ENCODE measurements at regions not wholly inside any gene's neighbourhood (a gene's known extent, or its start where the extent isn't known, plus 50 kb on each side); places are given as distances from the start of the nearest gene placed in this dataset.
"Not testable (repeated sequence)": the region's sequence is repeated elsewhere in the genome, so short reads cannot be mapped to it uniquely, and the experiment has no call there.

- H3K4me3 ChIP-seq (ENCODE audit: low read length in 2 of 2) = no peak overlapping the region
- H3K27me3 ChIP-seq (ENCODE audit: insufficient read depth, low read length) = no peaks in the 10 kb centered on the region
- H3K27me3 Mint-ChIP-seq = peaks cover 0 to 4% of the 10 kb centered on the region in 2 donors
- no peak overlapping the region for H3K27ac ChIP-seq (ENCODE audit: low read depth, low read length)
- H3K27ac Mint-ChIP-seq = no peak overlapping the region
- H3K4me3 Mint-ChIP-seq = no peak overlapping the region
- no peaks in the 10 kb centered on the region for H3K4me1 Mint-ChIP-seq
- POLR2A ChIA-PET (ENCODE audit: partially characterized antibody) = no interaction called here
- H3K36me3 Mint-ChIP-seq = no peaks in the 10 kb centered on the region
- CTCF ChIA-PET (ENCODE audit: partially characterized antibody) = no interaction called here
- H3K9me3 Mint-ChIP-seq = peaks cover 0 to 5% (median 0%) of the 10 kb centered on the region in 8 donors
- H3K4me1 ChIP-seq (ENCODE audit: insufficient read depth, low read length) = no peaks in the 10 kb centered on the region
- intact Hi-C loops (cut with micrococcal nuclease) = no loop called here
- H3K36me3 ChIP-seq (ENCODE audit: insufficient read depth, low read length) = no peaks in the 10 kb centered on the region
- DNase-seq = no peak
- no peaks in the 10 kb centered on the region for H3K9me3 ChIP-seq (ENCODE audit: control insufficient read depth in 1 of 2, low read length in 2 of 2)
These were observed 511.3 kb downstream of the EDEM1 start for GRCh38 chr3:5698851-5699250.

GRCh38 chr3:5699313-5699712 lies 511.8 kb downstream of the EDEM1 start:
- intact Hi-C loops (cut with micrococcal nuclease) = no loop called here
- Histone ChIP-seq H3K27ac (ENCODE audit: low read depth, low read length) (no peak overlapping the region), H3K27me3 (ENCODE audit: insufficient read depth, low read length) (no peaks in the 10 kb centered on the region), H3K4me3 (ENCODE audit: low read length in 2 of 2) (no peak overlapping the region), H3K4me1 (ENCODE audit: insufficient read depth, low read length) (no peaks in the 10 kb centered on the region), H3K36me3 (ENCODE audit: insufficient read depth, low read length) (no peaks in the 10 kb centered on the region), H3K9me3 (ENCODE audit: control insufficient read depth in 1 of 2, low read length in 2 of 2) (no peaks in the 10 kb centered on the region)
- POLR2A ChIA-PET (ENCODE audit: partially characterized antibody) = no interaction called here
- CTCF ChIA-PET (ENCODE audit: partially characterized antibody) = no interaction called here
- Mint-ChIP-seq H3K27ac (no peak overlapping the region), H3K9me3 (peaks cover 0 to 5% (median 0%) of the 10 kb centered on the region in 8 donors), H3K4me3 (no peak overlapping the region), H3K27me3 (peaks cover 0 to 4% of the 10 kb centered on the region in 2 donors), H3K36me3 (no peaks in the 10 kb centered on the region), H3K4me1 (no peaks in the 10 kb centered on the region)
- DNase-seq = no peak

GRCh38 chr3:5699811-5700210 lies 512.3 kb downstream of the EDEM1 start:
- H3K27me3 Mint-ChIP-seq = peaks cover 0 to 4% of the 10 kb centered on the region in 2 donors
- ChIA-PET CTCF (ENCODE audit: partially characterized antibody) (no interaction called here), POLR2A (ENCODE audit: partially characterized antibody) (no interaction called here)
- no peaks in the 10 kb centered on the region for H3K9me3 ChIP-seq (ENCODE audit: control insufficient read depth in 1 of 2, low read length in 2 of 2)
- no peak overlapping the region for H3K4me3 ChIP-seq (ENCODE audit: low read length in 2 of 2)
- peaks cover 0 to 5% (median 0%) of the 10 kb centered on the region in 8 donors for H3K9me3 Mint-ChIP-seq
- no peaks in the 10 kb centered on the region for H3K36me3 Mint-ChIP-seq
- no peak overlapping the region for H3K4me3 Mint-ChIP-seq
- no peaks in the 10 kb centered on the region for H3K27me3 ChIP-seq (ENCODE audit: insufficient read depth, low read length)
- intact Hi-C loops (cut with micrococcal nuclease) = no loop called here
- H3K27ac Mint-ChIP-seq = no peak overlapping the region
- no peak overlapping the region for H3K27ac ChIP-seq (ENCODE audit: low read depth, low read length)
- H3K4me1 Mint-ChIP-seq = no peaks in the 10 kb centered on the region
- no peaks in the 10 kb centered on the region for H3K36me3 ChIP-seq (ENCODE audit: insufficient read depth, low read length)
- no peak for DNase-seq
- H3K4me1 ChIP-seq (ENCODE audit: insufficient read depth, low read length) = no peaks in the 10 kb centered on the region

GRCh38 chr3:5701005-5701404 lies 513.5 kb downstream of the EDEM1 start:
- H3K27me3 Mint-ChIP-seq; H3K27ac ChIP-seq (ENCODE audit: low read depth, low read length); H3K9me3 ChIP-seq (ENCODE audit: control insufficient read depth in 1 of 2, low read length in 2 of 2); H3K4me1 Mint-ChIP-seq; CTCF ChIA-PET (ENCODE audit: partially characterized antibody); H3K4me1 ChIP-seq (ENCODE audit: insufficient read depth, low read length); H3K4me3 Mint-ChIP-seq; H3K9me3 Mint-ChIP-seq; POLR2A ChIA-PET (ENCODE audit: partially characterized antibody); H3K4me3 ChIP-seq (ENCODE audit: low read length in 2 of 2); H3K27ac Mint-ChIP-seq; DNase-seq; intact Hi-C loops (cut with micrococcal nuclease); H3K36me3 Mint-ChIP-seq; H3K27me3 ChIP-seq (ENCODE audit: insufficient read depth, low read length); H3K36me3 ChIP-seq (ENCODE audit: insufficient read depth, low read length): not testable (repeated sequence)

- Histone ChIP-seq H3K4me3 (ENCODE audit: low read length in 2 of 2) (no peak overlapping the region), H3K36me3 (ENCODE audit: insufficient read depth, low read length) (no peaks in the 10 kb centered on the region), H3K27ac (ENCODE audit: low read depth, low read length) (no peak overlapping the region), H3K9me3 (ENCODE audit: control insufficient read depth in 1 of 2, low read length in 2 of 2) (no peaks in the 10 kb centered on the region), H3K27me3 (ENCODE audit: insufficient read depth, low read length) (no peaks in the 10 kb centered on the region), H3K4me1 (ENCODE audit: insufficient read depth, low read length) (no peaks in the 10 kb centered on the region)
- Mint-ChIP-seq H3K4me1 (no peaks in the 10 kb centered on the region), H3K4me3 (no peak overlapping the region), H3K27me3 (no peaks in the 10 kb centered on the region), H3K27ac (no peak overlapping the region), H3K9me3 (peaks cover 0 to 11% (median 4%) of the 10 kb centered on the region in 8 donors), H3K36me3 (no peaks in the 10 kb centered on the region)
- ChIA-PET POLR2A (ENCODE audit: partially characterized antibody) (no interaction called here), CTCF (ENCODE audit: partially characterized antibody) (no interaction called here)
- intact Hi-C loops (cut with micrococcal nuclease) = no loop called here
- no peak for DNase-seq
These were observed 520.3 kb downstream of the EDEM1 start for GRCh38 chr3:5707794-5708193.

- Mint-ChIP-seq H3K27me3 (no peaks in the 10 kb centered on the region), H3K27ac (no peak overlapping the region), H3K36me3 (no peaks in the 10 kb centered on the region), H3K9me3 (peaks cover 0 to 11% (median 4%) of the 10 kb centered on the region in 8 donors), H3K4me1 (no peaks in the 10 kb centered on the region), H3K4me3 (no peak overlapping the region)
- Histone ChIP-seq H3K4me3 (ENCODE audit: low read length in 2 of 2) (no peak overlapping the region), H3K27me3 (ENCODE audit: insufficient read depth, low read length) (no peaks in the 10 kb centered on the region), H3K4me1 (ENCODE audit: insufficient read depth, low read length) (no peaks in the 10 kb centered on the region), H3K9me3 (ENCODE audit: control insufficient read depth in 1 of 2, low read length in 2 of 2) (no peaks in the 10 kb centered on the region), H3K27ac (ENCODE audit: low read depth, low read length) (no peak overlapping the region), H3K36me3 (ENCODE audit: insufficient read depth, low read length) (no peaks in the 10 kb centered on the region)
- POLR2A ChIA-PET (ENCODE audit: partially characterized antibody) = no interaction called here
- intact Hi-C loops (cut with micrococcal nuclease) = no loop called here
- DNase-seq = no peak
- CTCF ChIA-PET (ENCODE audit: partially characterized antibody) = no interaction called here
These were observed 522.2 kb downstream of the EDEM1 start for GRCh38 chr3:5709714-5710113.

GRCh38 chr3:5710718-5711117 lies 523.2 kb downstream of the EDEM1 start:
- Mint-ChIP-seq H3K4me3 (no peak overlapping the region), H3K36me3 (no peaks in the 10 kb centered on the region), H3K4me1 (no peaks in the 10 kb centered on the region), H3K27me3 (no peaks in the 10 kb centered on the region), H3K27ac (no peak overlapping the region), H3K9me3 (peaks cover 0 to 11% (median 4%) of the 10 kb centered on the region in 8 donors)
- H3K9me3 ChIP-seq (ENCODE audit: control insufficient read depth in 1 of 2, low read length in 2 of 2) = no peaks in the 10 kb centered on the region
- DNase-seq = no peak
- H3K4me3 ChIP-seq (ENCODE audit: low read length in 2 of 2) = no peak overlapping the region
- intact Hi-C loops (cut with micrococcal nuclease) = no loop called here
- CTCF ChIA-PET (ENCODE audit: partially characterized antibody) = no interaction called here
- no peaks in the 10 kb centered on the region for H3K4me1 ChIP-seq (ENCODE audit: insufficient read depth, low read length)
- H3K36me3 ChIP-seq (ENCODE audit: insufficient read depth, low read length) = no peaks in the 10 kb centered on the region
- POLR2A ChIA-PET (ENCODE audit: partially characterized antibody) = no interaction called here
- H3K27me3 ChIP-seq (ENCODE audit: insufficient read depth, low read length) = no peaks in the 10 kb centered on the region
- no peak overlapping the region for H3K27ac ChIP-seq (ENCODE audit: low read depth, low read length)

GRCh38 chr3:5717254-5717653 lies 529.7 kb downstream of the EDEM1 start:
- Mint-ChIP-seq H3K36me3 (no peaks in the 10 kb centered on the region), H3K4me3 (no peak overlapping the region), H3K27ac (no peak overlapping the region), H3K9me3 (peaks cover 0 to 19% (median 12%) of the 10 kb centered on the region in 8 donors), H3K4me1 (no peaks in the 10 kb centered on the region), H3K27me3 (peaks cover 0 to 2% of the 10 kb centered on the region in 2 donors)
- Histone ChIP-seq H3K27ac (ENCODE audit: low read depth, low read length) (no peak overlapping the region), H3K4me3 (ENCODE audit: low read length in 2 of 2) (no peak overlapping the region), H3K36me3 (ENCODE audit: insufficient read depth, low read length) (no peaks in the 10 kb centered on the region), H3K27me3 (ENCODE audit: insufficient read depth, low read length) (no peaks in the 10 kb centered on the region), H3K9me3 (ENCODE audit: control insufficient read depth in 1 of 2, low read length in 2 of 2) (no peaks in the 10 kb centered on the region), H3K4me1 (ENCODE audit: insufficient read depth, low read length) (no peaks in the 10 kb centered on the region)
- no peak for DNase-seq
- intact Hi-C loops (cut with micrococcal nuclease) = no loop called here
- POLR2A ChIA-PET (ENCODE audit: partially characterized antibody) = no interaction called here
- CTCF ChIA-PET (ENCODE audit: partially characterized antibody) = no interaction called here

Data from CD4-positive, alpha-beta memory T cell (primary cell).